ENCODE measurements at regions not wholly inside any gene's neighbourhood (a gene's known extent, or its start where the extent isn't known, plus 50 kb on each side); places are given as distances from the start of the nearest gene placed in this dataset.
A peak's percentile ranks its signal among the peaks of the same experiment; 100 is the strongest.

GRCh38 chr18:5091741-5092140, 105.3 kb downstream of the AKAIN1 start:
- H3K9me3 ChIP-seq (replicated peaks) = peaks cover 41% of the 10 kb centered on the region
- intact Hi-C loops (cut with micrococcal nuclease) = no loop called here

GRCh38 chr18:5075297-5075696, 121.8 kb downstream of the AKAIN1 start:
- no peak for DNase-seq
- intact Hi-C loops (cut with micrococcal nuclease) = no loop called here

More at GRCh38 chr18:5091741-5092140, 105.3 kb downstream of the AKAIN1 start:
- Histone ChIP-seq H3K36me3 (no peaks in the 10 kb centered on the region), H3K4me3 (no peak overlapping the region), H3K27me3 (ENCODE audit: low read depth) (no peaks in the 10 kb centered on the region), H3K27ac (replicated peaks) (no peak overlapping the region), H3K4me1 (no peaks in the 10 kb centered on the region)
- no peak for DNase-seq
- no peak for TF ChIP-seq CTCF (IDR thresholded peaks at IDR 0.05; ENCODE audit: borderline replicate concordance)

GRCh38 chr18:5073026-5073944, 123.8 kb downstream of the AKAIN1 start:
- no peak overlapping the region for H3K27ac ChIP-seq (replicated peaks)
- no peaks in the 10 kb centered on the region for H3K36me3 ChIP-seq
- intact Hi-C loops (cut with micrococcal nuclease) = no loop called here
- DNase-seq = no peak
- H3K27me3 ChIP-seq (ENCODE audit: low read depth) = peaks cover 30% of the 10 kb centered on the region
- no peaks in the 10 kb centered on the region for H3K4me1 ChIP-seq
- no peaks in the 10 kb centered on the region for H3K9me3 ChIP-seq (replicated peaks)
- no peak overlapping the region for H3K4me3 ChIP-seq
- TF ChIP-seq CTCF (IDR thresholded peaks at IDR 0.05; ENCODE audit: borderline replicate concordance) = peak; percentile 68

More at GRCh38 chr18:5075297-5075696, 121.8 kb downstream of the AKAIN1 start:
- no peak for TF ChIP-seq CTCF (IDR thresholded peaks at IDR 0.05; ENCODE audit: borderline replicate concordance)
- H3K4me1 ChIP-seq = no peaks in the 10 kb centered on the region
- H3K36me3 ChIP-seq = no peaks in the 10 kb centered on the region
- no peak overlapping the region for H3K27ac ChIP-seq (replicated peaks)
- peaks cover 43% of the 10 kb centered on the region for H3K27me3 ChIP-seq (ENCODE audit: low read depth)
- no peaks in the 10 kb centered on the region for H3K9me3 ChIP-seq (replicated peaks)
- H3K4me3 ChIP-seq = no peak overlapping the region

GRCh38 chr18:5068851-5069250, 128.2 kb downstream of the AKAIN1 start:
- peaks cover 40% of the 10 kb centered on the region for H3K27me3 ChIP-seq (ENCODE audit: low read depth)
- no peak for TF ChIP-seq CTCF (IDR thresholded peaks at IDR 0.05; ENCODE audit: borderline replicate concordance)
- no peaks in the 10 kb centered on the region for H3K4me1 ChIP-seq
- H3K36me3 ChIP-seq = no peaks in the 10 kb centered on the region
- intact Hi-C loops (cut with micrococcal nuclease) = no loop called here
- no peak for DNase-seq
- H3K27ac ChIP-seq (replicated peaks) = no peak overlapping the region
- no peaks in the 10 kb centered on the region for H3K9me3 ChIP-seq (replicated peaks)
- H3K4me3 ChIP-seq = no peak overlapping the region

GRCh38 chr18:5066380-5066977, 130.6 kb downstream of the AKAIN1 start:
- intact Hi-C loops (cut with micrococcal nuclease) = no loop called here
- no peak for DNase-seq
- Histone ChIP-seq H3K4me1 (no peaks in the 10 kb centered on the region), H3K4me3 (no peak overlapping the region), H3K27me3 (ENCODE audit: low read depth) (peaks cover 34% of the 10 kb centered on the region), H3K36me3 (no peaks in the 10 kb centered on the region), H3K9me3 (replicated peaks) (no peaks in the 10 kb centered on the region), H3K27ac (replicated peaks) (no peak overlapping the region)
- peak; percentile 16 for TF ChIP-seq CTCF (IDR thresholded peaks at IDR 0.05; ENCODE audit: borderline replicate concordance)
